Ovary (tissue), 7 donors: ENCODE measurements at regions not wholly inside any gene's neighbourhood (a gene's known extent, or its start where the extent isn't known, plus 50 kb on each side); places are given as distances from the start of the nearest gene placed in this dataset.

Experiments
- DNase-seq, 5 donors: peaks; one replicate each; pipeline ENCODE4 v3.0.0-alpha.2; 2019 to 2020
- H3K27ac ChIP-seq, 2 donors: fragments of 200-600 bp; one replicate each; pipeline versions ENCODE4 v1.5.1 to v1.8.0; 2019 to 2022
- H3K27me3 ChIP-seq: fragments of 200-600 bp; one replicate; pipeline ENCODE4 v1.8.0; 2022
- H3K36me3 ChIP-seq: fragments of 200-600 bp; sonication (generic); one replicate; pipeline ENCODE4 v1.5.1; 2019
- H3K4me1 ChIP-seq: one replicate; pipeline ENCODE4 v1.8.1; 2013; ENCODE audit warnings: mild to moderate bottlenecking, moderate library complexity; ENCODE audit not compliant: insufficient read depth
- H3K4me3 ChIP-seq: fragments of 200-600 bp; sonication (generic); one replicate; pipeline ENCODE4 v1.5.1; 2017
- H3K9me3 ChIP-seq, 2 donors: fragments of 200-600 bp in 1 of 2; sonication (generic) in 1 of 2; one replicate each; pipeline versions ENCODE4 v1.5.1 to v1.8.1; 2013 to 2019; ENCODE audit warnings: mild to moderate bottlenecking in 1 of 2, moderate library complexity in 1 of 2
- EP300 ChIP-seq: sonication (generic); formaldehyde crosslinking; IDR thresholded peaks from one replicate; pipeline ENCODE4 v1.6.1; 2017; ENCODE audit warnings: antibody characterized with exemption
- POLR2A ChIP-seq: fragments of 450-650 bp; IDR thresholded peaks from one replicate; pipeline ENCODE4 v1.6.1; 2017; ENCODE audit warnings: antibody characterized with exemption, mild to moderate bottlenecking, moderate library complexity
- WGBS, 3 donors: extraction: QIAGEN DNeasy Blood & Tissue Kit in 1 of 3; methylation state at CpG; one replicate each; pipeline versions ENCODE4 v1.1.5 to v1.1.7; 2013 to 2017; 5-methylcytosine and 5-hydroxymethylcytosine counted together
- intact Hi-C, 4 donors: fragments of 100-400 bp; cut with DNase I; formaldehyde crosslinking; loops; one replicate each; pipeline versions ENCODE4 v1.11.0 to v1.15.1; 2022 to 2023
- TF ChIP-seq, protein P1 (sequence below), 3 donors: fragments of 450-650 bp in 2 of 3; fragments of 200-600 bp in 1 of 3; IDR thresholded peaks; one replicate each; pipeline versions ENCODE4 v1.5.1 to v1.8.0; 2016 to 2022; ENCODE audit warnings: antibody characterized with exemption in 3 of 3, mild to moderate bottlenecking in 1 of 3
- donor health status: DM: no; HTN: no; CAD: no; lungs with moderate emphysema.
- donor health status: DM: no; HTN: no; CAD: no.
- donor health status: Bipolar disorder and iron deficiency.
- donor health status: DM: no; HTN: no; CAD: no.
- donor health status: DM: yes; HTN: yes; CAD: no.

DNA sequence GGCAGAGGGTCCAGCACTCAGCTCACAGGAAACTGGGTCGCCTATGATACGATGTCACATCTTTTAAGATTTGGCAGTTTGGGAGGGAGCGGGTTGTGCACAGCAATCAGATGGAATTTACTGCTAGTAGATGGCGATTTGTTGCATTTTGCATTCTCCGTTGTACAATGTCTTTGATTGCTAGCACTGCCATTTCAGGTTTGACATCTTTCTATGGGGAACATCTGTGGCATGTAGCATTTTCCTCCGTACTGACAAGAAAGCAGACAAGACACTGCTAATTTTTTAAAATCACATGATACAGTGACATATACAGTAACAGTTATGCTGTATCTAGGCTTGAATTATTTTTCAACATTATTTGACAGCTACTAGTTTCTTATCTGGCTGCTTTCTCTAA is 119.7 kb upstream of the PCSK2 start:
- intact Hi-C loops = no loop called here
- no peak for TF ChIP-seq EP300
- TF ChIP-seq POLR2A = no peak
- TF ChIP-seq, protein P1, sequence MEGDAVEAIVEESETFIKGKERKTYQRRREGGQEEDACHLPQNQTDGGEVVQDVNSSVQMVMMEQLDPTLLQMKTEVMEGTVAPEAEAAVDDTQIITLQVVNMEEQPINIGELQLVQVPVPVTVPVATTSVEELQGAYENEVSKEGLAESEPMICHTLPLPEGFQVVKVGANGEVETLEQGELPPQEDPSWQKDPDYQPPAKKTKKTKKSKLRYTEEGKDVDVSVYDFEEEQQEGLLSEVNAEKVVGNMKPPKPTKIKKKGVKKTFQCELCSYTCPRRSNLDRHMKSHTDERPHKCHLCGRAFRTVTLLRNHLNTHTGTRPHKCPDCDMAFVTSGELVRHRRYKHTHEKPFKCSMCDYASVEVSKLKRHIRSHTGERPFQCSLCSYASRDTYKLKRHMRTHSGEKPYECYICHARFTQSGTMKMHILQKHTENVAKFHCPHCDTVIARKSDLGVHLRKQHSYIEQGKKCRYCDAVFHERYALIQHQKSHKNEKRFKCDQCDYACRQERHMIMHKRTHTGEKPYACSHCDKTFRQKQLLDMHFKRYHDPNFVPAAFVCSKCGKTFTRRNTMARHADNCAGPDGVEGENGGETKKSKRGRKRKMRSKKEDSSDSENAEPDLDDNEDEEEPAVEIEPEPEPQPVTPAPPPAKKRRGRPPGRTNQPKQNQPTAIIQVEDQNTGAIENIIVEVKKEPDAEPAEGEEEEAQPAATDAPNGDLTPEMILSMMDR (IDR thresholded peaks at IDR 0.05) = no peak
- H3K9me3 ChIP-seq = no peaks in the 10 kb centered on the region
- 90 to 94% (median 92%) methylated on average over 6 of the region's 6 CpGs for WGBS, 3 donors
- no peaks in the 10 kb centered on the region for H3K27me3 ChIP-seq
- no peak overlapping the region for H3K4me3 ChIP-seq
- H3K36me3 ChIP-seq = no peaks in the 10 kb centered on the region
- no peak overlapping the region for H3K27ac ChIP-seq
- no peak for DNase-seq
- no peaks in the 10 kb centered on the region for H3K4me1 ChIP-seq

DNA sequence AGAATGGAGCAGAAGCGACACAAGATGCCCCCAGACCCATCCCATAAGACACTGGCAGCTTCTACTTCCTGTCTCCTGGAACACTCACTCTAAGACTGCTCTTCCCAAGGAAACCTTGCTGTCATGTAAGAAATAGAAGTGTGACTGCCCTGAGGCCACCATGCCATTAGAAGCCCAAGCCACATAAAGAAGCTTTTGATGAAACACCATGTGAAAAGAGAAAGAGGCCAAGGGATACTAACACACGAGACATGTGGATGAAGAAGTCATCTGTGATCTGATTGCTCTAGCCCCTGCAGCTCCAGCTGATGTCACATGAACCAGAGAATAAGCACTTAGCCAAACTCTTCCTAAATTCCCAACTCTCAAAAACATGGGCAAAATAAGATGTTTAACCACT is 117.9 kb upstream of the PCSK2 start:
- H3K27ac ChIP-seq = no peak overlapping the region

DNA sequence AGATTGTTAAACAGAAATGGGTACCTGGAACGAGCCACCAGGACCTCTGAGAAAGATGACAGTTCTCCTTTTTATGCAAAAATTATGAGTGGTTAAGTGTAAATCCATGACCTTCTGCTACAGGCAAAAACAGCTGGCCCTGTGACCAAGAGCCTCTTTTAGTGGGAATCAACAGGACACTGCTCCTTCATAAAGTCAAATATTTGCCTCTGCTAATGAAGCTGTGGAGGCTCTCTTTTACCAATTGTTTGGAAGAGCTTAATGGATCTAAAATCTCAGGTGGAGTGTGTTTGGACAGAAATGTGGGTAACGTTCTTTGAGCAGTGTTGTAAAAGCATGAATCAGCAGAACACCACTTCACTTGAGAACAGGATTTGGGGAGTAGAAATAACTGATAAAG is 117.5 kb upstream of the PCSK2 start:
- intact Hi-C loops = no loop called here
- Histone ChIP-seq H3K27me3 (no peaks in the 10 kb centered on the region), H3K4me3 (no peak overlapping the region), H3K9me3 (no peaks in the 10 kb centered on the region), H3K36me3 (no peaks in the 10 kb centered on the region), H3K4me1 (no peaks in the 10 kb centered on the region), H3K27ac (no peak overlapping the region)
- TF ChIP-seq, protein P1 (IDR thresholded peaks at IDR 0.05) = no peak
- TF ChIP-seq EP300 = no peak
- TF ChIP-seq POLR2A = no peak
- 41 to 54% (median 53%) methylated on average over 2 of the region's 2 CpGs for WGBS, 3 donors
- no peak for DNase-seq

More for the DNA sequence above, 117.9 kb upstream of the PCSK2 start:
- H3K36me3 ChIP-seq = no peaks in the 10 kb centered on the region
- no peak overlapping the region for H3K4me3 ChIP-seq
- no peaks in the 10 kb centered on the region for H3K4me1 ChIP-seq
- TF ChIP-seq EP300 = no peak
- TF ChIP-seq POLR2A = no peak
- TF ChIP-seq, protein P1 (IDR thresholded peaks at IDR 0.05) = no peak
- WGBS, 3 donors = 61 to 87% (median 69%) methylated on average over 2 of the region's 2 CpGs
- no peaks in the 10 kb centered on the region for H3K27me3 ChIP-seq
- H3K9me3 ChIP-seq = no peaks in the 10 kb centered on the region
- DNase-seq = no peak
- intact Hi-C loops = no loop called here

DNA sequence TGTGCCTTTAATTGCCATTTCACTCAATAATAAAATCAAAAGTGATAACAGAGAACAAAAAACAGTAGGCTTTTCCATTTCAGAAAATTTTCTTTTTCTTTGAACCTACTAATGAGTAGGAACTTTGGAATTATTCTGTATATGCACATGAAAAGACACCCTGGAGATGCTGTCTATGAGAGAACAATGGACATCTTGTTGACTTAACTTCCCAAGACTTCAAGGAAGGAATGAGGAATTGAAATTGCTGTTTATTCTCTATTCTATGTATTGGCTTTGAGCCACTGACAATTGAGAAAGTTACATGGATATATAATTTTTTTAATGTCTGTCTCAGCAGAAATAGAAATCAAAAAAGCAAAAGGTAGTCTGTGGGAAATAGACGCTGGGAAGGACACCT is 98.6 kb upstream of the PCSK2 start:
- intact Hi-C loops = no loop called here
- Histone ChIP-seq H3K36me3 (no peaks in the 10 kb centered on the region), H3K4me3 (no peak overlapping the region), H3K4me1 (no peaks in the 10 kb centered on the region), H3K27me3 (no peaks in the 10 kb centered on the region), H3K9me3 (no peaks in the 10 kb centered on the region), H3K27ac (no peak overlapping the region)
- TF ChIP-seq EP300 (no peak), POLR2A (no peak)
- TF ChIP-seq, protein P1 (IDR thresholded peaks at IDR 0.05) = no peak
- WGBS, 3 donors = 83 to 93% (median 86%) methylated on average over 1 of the region's 1 CpG
- no peak for DNase-seq

DNA sequence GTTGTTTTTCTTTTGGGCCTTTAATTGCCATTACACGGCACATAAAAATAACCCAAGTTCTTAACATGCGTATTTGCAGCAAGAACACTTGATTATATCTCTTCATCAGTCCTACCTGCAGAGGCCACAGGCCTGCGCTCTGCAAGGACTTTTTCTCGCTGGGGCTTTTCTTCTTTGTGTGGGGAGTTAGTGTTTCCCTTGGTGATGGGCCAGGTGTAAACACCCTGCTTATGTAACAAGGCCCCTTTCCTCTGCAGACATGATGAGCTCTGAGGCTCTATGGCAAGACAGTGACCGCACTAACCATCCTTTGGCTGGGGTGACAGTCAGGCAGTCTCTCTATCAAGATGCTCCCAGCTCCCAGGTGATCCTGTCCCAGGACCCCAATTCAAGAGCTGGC is 97.8 kb upstream of the PCSK2 start:
- Histone ChIP-seq H3K4me1 (no peaks in the 10 kb centered on the region), H3K4me3 (no peak overlapping the region), H3K27ac (no peak overlapping the region), H3K36me3 (no peaks in the 10 kb centered on the region), H3K27me3 (no peaks in the 10 kb centered on the region), H3K9me3 (no peaks in the 10 kb centered on the region)
- TF ChIP-seq EP300 = no peak
- TF ChIP-seq, protein P1 (IDR thresholded peaks at IDR 0.05) = no peak
- TF ChIP-seq POLR2A = no peak
- WGBS, 3 donors = 45 to 56% (median 47%) methylated on average over 5 of the region's 5 CpGs
- intact Hi-C loops = no loop called here
- no peak for DNase-seq
